Glomerular endothelial cell (primary cell): ENCODE measurements at regions not wholly inside any gene's neighbourhood (a gene's known extent, or its start where the extent isn't known, plus 50 kb on each side); places are given as distances from the start of the nearest gene placed in this dataset.

Experiments used
- DNase-seq: peaks from one replicate; pipeline ENCODE4 v3.0.0-alpha.2; 2011; ENCODE audit warnings: low read depth, low spot score; ENCODE audit errors: extremely low read depth

DNA sequence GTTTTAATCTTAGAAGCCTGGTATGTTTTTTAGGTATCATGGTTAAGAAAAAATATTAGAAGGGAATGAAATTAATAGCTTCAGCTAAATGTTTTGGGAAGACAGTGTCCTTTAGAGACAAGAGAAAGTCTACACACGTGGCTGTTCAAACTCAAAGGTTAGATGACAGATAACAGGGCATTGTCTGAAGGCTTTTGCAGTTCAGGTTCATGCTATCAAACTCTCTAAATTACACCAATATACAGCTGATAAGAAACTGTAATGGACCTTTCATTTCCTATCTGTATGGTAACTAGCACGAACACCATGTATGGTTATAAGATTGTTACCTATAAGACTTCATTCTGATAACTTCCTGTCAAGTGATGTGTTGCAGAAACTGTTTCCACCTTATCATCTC, 240.6 kb upstream of the MEF2C start:
- DNase-seq, result no peak

DNA sequence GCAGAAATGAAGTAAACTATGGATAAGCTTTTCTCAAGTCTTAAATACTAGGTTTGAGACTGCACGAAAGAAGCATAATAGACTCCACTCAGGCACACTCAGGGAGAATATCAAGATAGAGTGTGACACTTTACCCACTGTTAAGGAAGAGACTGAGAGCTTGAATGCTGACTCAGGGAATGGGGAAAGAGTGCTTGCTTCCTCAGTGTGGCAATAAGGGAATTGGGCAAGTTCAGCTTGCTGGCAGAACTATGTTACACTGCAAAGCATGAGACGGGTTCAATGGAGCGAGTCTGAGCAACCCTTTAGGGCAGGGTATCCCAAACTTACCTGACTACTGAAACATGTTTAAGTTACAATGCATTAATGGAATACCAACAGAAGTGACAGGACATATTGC, 237.7 kb upstream of the MEF2C start:
- no peak for DNase-seq

DNA sequence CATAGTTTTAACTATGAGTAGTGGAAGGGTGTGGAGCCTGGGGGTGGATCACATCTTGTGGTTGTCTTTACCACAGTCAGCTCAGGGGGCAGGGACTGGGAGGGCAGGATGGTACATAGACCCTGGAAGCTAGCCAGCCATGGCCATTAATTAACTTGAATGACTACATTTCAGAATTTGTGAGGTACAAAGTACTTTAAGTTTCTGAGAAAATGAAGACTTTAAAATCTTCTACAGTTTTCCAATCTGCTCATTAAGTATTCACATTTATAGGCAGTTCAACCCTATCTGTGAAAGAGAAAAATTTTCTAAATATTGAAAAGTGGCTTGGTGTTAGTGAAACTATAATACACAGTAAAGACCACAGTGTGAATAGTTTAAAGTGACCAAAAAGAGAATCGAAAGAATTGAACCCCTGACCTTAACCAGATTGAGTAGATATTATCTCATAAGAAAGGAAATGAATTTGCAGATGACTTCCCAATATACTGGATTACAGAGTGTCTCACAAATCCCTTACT, 234.2 kb upstream of the MEF2C start:
- no peak for DNase-seq

DNA sequence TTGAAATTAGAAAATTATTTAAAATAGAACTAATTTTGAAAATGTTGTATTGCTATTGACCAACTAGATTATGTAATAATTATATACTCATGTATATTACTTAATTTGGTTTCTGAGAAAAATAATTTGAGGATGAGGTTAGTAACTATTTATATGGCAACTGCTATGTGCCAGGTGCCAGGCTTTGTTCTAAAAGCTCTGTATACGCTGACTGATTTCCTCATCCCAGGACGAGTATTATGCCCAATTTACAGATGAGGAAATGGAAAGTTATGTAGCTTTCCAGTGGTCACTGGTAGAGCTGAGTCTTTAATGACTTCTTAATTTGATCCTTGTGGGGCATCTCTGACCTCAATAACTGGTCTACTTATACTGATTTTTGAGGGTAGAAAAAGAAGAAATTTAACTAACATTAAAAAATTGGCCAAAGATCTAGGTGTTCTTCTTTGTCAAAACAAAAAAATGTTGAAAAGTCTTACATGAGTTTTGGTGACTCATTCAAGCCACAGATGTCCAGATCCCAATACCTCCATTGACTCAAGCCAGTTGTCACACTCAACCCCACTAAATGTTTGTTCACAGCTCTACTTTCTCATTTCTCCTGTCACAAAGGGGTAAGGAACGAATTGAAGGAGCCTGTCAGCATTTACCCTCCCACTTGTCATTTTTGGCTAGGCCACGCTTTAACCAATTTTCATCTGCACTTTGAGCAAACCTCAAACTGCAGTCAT, 228.1 kb upstream of the MEF2C start:
- no peak for DNase-seq

DNA sequence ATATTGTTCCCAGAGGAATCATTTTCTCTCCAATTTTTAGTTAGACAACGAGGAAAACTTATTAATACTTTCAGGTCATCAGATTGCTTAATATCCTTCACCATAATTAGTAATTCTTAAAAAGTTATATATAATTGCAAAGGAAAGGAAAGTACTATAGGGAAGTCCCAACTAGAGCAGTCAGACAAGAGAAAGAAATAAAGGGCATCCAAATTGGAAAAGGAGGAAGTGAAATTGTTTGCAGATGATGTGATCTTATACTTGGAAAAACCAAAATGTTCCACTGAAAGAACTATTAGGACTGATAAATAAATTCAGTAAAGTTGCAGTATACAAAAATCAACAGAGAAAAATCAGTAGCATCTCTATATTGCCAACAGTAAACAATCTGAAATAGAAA, 223.5 kb upstream of the MEF2C start:
- DNase-seq, result no peak

DNA sequence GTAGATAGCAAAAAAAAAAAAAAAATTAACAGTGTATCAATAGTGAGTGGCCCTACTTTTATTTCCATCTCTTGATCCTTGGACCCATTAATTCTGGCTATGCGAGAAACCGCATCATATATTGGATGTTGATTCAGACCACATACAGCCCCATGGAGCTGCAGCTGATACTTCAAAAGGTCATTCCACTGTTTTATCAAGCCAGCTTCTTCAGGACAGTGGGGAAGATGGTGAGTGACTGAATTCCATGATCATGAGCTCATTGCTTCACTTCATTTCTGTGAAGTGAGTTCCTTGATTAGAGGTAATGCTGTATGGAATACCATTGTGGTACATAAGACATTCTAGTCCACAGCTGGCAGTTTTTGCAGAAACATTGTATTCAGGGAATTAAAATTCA, 222.9 kb upstream of the MEF2C start:
- DNase-seq, result no peak

DNA sequence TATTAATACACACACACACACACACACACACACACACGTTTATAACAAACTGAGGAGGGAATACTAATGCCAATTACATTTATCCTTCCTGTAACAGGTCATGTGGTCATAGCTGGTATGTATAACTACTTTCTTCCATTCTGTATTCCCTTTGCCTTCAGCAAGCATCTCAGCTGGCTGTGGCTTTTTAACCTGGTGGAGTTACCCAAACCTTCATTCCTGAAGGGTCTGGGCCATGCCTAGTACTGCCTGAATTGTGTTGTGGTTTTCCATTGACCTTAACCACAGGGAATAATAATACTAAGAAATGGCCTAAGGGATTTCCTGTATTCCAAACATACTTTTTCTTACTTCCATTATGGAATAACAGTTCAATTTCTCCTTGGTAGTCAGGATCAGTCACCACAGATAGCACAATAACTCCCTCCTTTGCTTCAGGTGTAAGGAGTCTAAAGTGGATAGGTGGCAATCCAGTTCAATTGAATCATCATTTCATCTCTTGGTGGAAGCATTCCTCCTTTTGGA, 222.2 kb upstream of the MEF2C start:
- no peak for DNase-seq

DNA sequence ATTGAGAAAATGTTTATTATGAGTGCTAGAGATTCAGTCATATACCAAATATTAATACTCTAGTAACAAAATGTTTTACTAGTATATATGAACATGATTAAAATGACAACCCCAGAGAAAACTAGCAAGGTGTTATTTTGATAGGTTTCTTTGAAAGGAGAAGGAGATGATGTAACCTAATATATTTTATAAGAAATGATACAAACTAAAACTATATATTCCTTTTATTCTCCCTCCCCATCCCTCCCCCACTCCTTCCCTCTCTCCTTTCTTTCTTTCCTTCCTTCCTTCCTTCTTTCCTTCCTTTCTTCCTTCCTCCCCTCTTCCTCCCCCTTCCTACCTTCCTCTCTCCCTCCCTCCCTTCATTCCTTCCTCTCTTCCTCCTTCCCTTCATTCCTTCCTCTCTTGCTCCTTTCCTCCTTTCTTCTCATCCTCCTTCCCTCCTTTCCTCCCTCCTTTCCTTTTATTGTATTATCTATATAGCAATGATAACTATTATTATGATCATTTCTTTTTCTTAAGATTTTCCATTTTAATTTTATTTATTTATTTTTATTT, 215.3 kb upstream of the MEF2C start:
- no peak for DNase-seq

DNA sequence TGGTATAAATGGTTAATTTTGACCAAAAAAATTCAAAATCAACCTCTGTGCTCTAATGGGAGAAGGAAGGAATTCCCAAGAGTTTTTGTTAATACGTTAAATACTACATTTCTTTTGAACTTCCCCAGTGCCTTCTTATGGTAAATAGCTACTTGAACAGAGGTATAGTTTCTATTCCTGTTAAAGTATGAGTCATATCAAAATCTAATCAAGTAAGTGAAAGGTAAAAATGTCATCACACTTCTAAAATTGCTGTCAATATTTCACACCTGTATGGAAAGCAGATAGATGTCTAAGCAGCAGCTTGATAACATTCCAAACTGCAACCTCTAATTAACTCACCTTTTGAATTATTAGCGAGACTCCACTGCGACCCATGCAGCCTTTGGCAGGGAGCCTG, 214.1 kb upstream of the MEF2C start:
- no peak for DNase-seq

DNA sequence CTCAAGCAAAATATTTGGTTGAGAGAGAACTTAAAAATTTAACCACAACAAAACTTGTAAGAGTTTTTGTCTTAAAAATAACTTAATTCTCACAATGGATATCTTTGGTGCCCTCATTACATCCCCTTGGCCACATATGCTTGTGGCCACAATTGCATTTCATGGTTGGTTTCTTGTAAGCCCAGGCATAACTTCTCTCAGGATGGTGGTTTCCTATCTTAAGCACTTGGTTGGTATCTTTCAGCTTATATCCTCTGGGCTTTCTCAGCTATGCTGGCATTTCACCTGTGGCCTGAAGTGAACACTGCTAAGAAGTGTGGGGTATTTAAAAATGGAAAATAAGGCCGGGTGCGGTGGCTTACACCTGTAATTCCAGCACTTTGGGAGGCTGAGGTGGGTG, 212.4 kb upstream of the MEF2C start:
- DNase-seq, result no peak

DNA sequence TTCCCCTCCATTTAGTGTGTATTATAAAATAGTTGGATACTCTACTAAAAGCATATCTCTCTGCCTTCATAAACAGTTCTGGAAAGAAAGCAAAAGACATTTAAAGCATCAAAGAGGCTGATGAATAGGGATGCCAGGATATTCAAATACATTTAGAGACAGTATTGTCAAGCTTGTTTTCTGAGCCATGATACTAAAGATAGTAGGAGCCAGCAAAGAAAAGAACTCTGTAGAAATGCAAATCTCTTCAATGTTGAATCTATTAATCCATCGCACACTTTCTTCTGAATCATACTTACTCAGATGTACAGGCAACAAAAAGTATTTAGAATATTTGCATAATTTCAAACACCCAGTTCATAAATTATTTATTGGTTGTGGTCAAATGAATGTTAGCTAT, 207.1 kb upstream of the MEF2C start:
- DNase-seq, result no peak

DNA sequence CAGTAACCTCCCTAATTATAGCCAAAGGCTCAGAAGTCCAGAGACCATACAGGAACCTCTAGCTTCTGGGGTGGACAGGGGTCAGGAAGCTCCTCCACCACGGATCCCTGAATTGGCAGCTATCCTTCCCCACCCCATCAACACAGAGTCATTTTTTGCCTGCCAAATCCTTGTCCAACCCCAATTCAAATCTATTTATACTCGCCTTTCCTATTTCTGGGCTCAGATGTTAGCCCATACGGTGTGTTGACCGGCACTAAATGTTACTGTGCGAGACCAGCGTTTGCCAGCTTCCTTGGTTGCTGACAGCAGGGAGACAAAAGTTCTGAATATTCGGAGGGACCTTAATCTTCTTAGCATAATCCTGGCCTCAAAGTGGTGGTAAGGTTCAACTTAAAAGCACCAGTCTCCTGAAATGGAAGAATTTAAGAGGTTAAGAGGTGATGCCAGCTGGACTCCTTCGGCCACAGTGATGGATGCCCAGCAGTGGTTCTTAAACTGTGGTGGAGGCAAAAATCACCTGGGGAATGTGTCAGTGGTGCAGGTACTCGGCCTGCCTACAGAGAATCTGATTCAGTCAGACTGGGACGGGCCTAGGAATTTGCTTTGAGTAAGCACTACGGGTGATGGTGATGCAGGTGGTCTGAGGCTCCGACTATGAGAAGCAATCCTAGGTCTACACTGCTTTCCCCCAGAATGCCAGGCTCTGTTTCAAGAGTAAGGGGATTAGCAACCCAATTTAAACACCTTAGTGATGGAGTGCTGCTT, 204.8 kb upstream of the MEF2C start:
- DNase-seq, result no peak

DNA sequence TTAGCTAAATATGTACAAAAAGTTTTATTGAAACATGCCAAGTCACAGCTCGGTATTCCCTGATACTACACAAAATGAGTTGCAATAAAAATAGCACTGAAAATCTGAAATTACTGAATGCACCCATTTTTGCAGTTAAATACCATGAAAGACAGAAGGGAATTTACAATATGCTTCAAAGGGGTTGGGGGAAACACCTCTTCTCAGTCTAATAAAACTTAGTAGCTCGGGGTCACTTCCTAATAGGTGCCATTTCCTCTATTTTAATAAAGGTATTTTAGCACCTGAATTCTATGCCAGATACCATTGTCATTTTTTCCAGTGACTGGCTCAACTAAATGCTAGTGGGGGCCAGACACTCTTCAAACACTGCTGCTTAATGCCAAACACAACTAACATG, 204.1 kb upstream of the MEF2C start:
- no peak for DNase-seq

DNA sequence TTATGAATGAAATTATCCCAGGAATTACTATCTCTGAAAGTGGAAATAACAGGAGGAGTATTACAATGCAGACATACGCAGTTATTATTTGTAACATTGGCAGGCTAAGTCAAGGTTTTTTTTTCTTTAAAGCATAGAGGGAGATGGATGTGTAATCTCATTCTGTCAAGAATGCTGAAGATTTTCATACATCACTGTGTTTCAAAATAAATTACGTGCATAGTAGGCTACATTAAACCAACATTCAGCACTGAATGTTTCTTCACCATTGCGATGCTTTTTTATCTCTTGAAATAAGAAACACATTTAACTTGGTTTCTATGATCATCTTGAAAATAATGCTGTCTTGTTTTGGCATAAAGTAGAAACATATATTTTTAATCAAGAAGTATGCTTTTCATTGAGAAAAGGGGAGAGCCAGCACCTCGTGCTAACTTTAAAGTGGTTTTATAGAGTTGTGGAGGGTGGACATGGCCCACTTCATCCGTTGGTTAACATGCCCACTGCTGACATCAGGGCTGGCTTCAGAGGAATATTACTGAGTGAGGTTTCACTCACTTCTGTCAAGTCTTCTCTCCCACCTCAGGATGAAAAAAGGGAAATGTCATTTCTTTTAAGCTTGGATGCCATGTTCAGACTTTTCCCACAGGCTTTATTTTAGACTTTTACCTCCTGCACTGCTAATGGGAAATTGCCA, 203.6 kb upstream of the MEF2C start:
- no peak for DNase-seq

DNA sequence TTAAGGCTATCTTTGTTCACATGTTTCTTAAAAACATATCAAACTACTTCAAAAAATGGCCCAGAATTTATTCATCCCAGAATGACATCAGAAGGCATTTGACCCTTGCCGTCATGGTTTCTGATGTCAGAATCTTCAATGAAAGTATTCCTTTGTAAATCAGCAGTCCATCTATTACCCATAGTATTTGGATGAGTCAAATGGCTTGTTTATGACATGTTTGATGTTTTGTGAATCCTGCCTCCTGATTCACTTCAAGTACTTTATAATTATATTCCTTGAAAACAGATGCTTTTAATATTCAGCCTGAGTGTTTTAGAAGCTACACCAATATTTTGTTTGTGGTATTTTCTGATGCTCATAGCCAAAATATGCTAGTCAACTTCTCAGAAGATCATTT, 200.8 kb upstream of the MEF2C start:
- DNase-seq, result no peak

DNA sequence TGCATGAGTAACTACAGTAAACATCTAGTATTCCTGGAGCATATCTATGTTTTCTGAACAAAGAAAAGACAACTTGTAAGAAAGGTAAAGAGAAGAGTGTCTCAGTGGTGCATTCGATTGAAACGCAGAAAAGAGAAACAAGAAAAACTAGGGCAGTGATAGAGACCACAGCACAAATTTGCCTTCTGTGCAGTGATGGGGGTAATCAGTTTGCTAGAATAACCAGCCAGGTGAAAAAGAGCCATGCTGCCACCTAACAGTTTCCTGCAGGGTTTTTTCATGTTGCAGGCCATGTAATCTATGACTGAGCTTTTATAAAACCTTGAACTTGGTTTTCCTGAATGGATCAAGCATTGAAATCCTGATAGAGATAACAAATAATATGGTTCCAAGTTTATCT, 198.4 kb upstream of the MEF2C start:
- DNase-seq, result no peak

DNA sequence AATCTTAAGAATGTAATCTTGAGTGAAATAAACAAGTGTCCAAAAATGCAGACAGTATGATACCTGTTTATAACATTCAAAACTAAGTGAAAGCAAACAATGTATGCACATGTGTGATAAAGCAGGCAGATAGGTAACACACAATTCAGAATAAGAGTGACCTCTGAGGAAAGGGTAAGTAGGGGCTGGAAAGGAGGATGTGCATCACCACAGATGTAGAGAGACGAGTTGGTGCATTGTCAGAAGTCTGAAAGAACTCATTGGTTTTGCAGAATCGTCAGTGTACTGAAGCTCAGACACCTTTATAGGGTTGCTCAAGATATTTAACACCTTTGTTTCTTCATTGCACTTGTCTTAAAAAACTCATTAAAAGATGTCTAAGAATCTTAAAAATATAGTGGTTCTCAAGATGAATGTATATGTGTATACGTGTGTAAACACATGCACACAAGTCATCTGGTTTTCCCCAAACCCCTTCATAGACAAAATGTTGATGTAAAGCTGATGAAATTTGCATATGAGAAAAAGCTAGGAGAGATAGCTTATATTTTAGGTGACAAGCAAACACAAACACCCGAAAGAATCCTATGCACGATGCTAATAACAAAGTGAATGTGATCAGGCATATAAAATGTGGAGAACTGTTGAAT, 197.6 kb upstream of the MEF2C start:
- no peak for DNase-seq

DNA sequence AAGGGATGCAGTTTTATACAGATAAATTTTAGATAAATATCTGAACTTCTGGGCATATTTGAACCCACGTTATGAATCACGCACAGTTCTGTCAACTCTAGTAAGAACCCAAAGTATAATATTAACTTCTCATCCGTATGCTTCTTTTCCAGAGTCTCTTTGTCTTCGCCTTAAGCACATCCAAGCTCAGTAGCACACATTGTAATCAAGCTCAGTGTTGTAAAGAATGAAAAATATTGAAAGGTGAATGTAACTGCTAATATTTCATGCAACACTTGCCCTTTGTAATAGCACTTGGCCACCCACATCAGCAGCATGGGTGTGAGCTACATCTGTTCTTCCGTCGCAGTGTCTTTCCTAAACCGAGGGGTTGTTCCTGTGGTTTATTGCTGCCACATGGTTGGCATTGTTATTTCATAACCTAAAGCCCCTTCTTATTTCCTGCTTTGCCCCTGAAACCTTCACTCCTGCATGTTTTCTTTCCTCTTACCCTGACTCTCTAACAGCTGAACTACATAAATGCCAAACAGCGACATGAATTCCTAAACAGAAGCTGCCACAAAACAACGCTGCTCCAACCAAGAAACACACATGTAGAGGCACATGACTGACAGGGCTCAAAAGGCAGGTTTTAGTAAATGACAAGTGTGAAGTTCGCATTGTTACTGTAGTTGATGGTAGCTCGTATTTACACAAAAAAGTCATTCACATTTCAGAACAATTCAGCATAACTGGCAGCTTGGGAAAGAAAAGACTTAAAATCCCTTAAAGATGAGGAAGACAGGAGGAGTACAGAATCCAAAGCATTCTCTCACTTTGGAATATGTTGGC, 190.1 kb upstream of the MEF2C start:
- DNase-seq, result no peak

DNA sequence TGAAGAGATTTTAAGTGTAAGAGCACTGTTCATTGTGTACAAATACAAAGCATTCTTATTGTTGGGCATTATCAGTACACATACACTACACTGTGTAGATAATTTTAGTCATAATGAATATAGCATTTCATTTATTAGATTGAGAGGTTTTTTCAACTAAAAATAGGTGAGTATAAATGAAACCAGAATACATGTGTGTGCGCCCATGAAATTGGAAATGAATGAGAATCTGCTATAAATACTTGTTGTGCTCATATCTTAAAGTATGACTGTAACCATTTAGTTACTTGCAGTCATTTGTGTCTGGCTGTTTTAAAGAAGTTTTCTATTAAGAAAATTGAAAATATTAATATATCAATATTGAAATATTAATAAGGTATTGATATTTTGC, 189.0 kb upstream of the MEF2C start:
- no peak for DNase-seq
